ENCODE measurements at regions not wholly inside any gene's neighbourhood (a gene's known extent, or its start where the extent isn't known, plus 50 kb on each side); places are given as distances from the start of the nearest gene placed in this dataset.
"Not testable (repeated sequence)": the region's sequence is repeated elsewhere in the genome, so short reads cannot be mapped to it uniquely, and the experiment has no call there.

DNA sequence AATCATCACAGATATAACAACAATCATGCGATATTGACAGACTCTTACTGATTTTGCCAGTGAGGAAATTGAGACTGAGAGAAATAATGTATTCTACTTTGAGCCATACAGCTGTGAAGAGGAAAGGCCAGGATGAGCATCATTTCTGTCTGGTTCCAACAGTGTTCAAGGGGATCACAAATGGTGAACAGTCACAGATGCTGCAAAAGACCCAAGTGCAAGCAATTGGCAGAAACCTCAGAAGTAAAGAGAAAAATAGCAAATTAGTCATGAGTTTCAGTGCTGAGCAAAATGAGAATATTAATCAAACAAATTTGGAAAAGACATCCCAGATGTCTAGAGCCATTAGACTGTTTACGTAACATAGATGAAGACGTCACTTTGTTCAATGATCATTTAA is 114.1 kb downstream of the RAB38 start:
- H3K27ac ChIP-seq (ENCODE audit: low read length) = no peak overlapping the region
- H3K36me3 ChIP-seq (ENCODE audit: control insufficient read depth in 2 of 2, extremely low read depth in 1 of 2, insufficient read depth in 1 of 2, low read length in 1 of 2) = no peaks in the 10 kb centered on the region
- H3K4me3 ChIP-seq (ENCODE audit: control insufficient read depth in 1 of 2, extremely low read depth in 1 of 2, low read length in 1 of 2) = no peak overlapping the region
- H3K9me3 ChIP-seq = no peaks in the 10 kb centered on the region
- no peak for DNase-seq
- no peak for ATAC-seq (replicated peaks in 1 of 4)
- Mint-ChIP-seq H3K27me3 (peaks cover 4 to 9% of the 10 kb centered on the region in 2 donors), H3K4me3 (no peak overlapping the region), H3K36me3 (no peaks in the 10 kb centered on the region), H3K27ac (no peak overlapping the region), H3K4me1 (no peaks in the 10 kb centered on the region), H3K9me3 (no peaks in the 10 kb centered on the region)
- ChIA-PET POLR2A (no interaction called here), CTCF (no interaction called here)
- WGBS (ENCODE audit: insufficient coverage) = no CpG with 5 or more reads among the region's 3 CpGs
- no peaks in the 10 kb centered on the region for H3K4me1 ChIP-seq (ENCODE audit: control insufficient read depth in 1 of 2, extremely low read depth in 1 of 2, insufficient read depth in 2 of 2, low read length in 2 of 2)
- no peaks in the 10 kb centered on the region for H3K27me3 ChIP-seq (replicated peaks in 1 of 2; ENCODE audit: control insufficient read depth in 2 of 2, extremely low read depth in 1 of 2, insufficient read depth in 2 of 2, low read length in 1 of 2)

DNA sequence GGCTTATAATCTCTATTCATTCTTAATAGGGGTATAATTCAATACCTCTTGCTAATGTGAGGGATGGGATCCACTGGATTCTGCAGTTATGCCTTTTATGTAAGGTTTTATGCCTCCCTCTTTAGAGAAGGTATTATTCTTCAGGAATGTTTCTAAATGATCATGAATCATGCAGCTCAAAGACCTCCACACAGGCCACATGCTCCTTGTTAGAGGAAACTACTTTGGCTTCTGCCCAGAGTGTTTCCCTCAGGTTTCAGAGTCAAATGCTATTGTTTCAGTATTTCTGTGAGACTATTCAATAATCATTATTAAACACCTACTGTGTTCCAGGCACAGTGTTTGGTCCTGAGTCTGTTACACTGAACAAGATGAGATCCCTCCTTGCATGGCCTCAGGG is 115.9 kb downstream of the RAB38 start:
- no peaks in the 10 kb centered on the region for H3K4me1 ChIP-seq (ENCODE audit: control insufficient read depth in 1 of 2, extremely low read depth in 1 of 2, insufficient read depth in 2 of 2, low read length in 2 of 2)
- H3K27me3 ChIP-seq (replicated peaks in 1 of 2; ENCODE audit: control insufficient read depth in 2 of 2, extremely low read depth in 1 of 2, insufficient read depth in 2 of 2, low read length in 1 of 2) = no peaks in the 10 kb centered on the region
- CTCF ChIA-PET = interaction anchor here in 1 of 2 donors (1.3 kb wide), 1 partner anchor 43 kb away, joined by 4 read pairs; no protein-coding TSS in a partner anchor
- DNase-seq = no peak
- Mint-ChIP-seq H3K27me3 (peaks cover 2 to 9% of the 10 kb centered on the region in 2 donors), H3K4me3 (no peak overlapping the region), H3K4me1 (no peaks in the 10 kb centered on the region), H3K9me3 (no peaks in the 10 kb centered on the region), H3K36me3 (no peaks in the 10 kb centered on the region), H3K27ac (no peak overlapping the region)
- H3K27ac ChIP-seq (ENCODE audit: low read length) = no peak overlapping the region
- no peak overlapping the region for H3K4me3 ChIP-seq (ENCODE audit: control insufficient read depth in 1 of 2, extremely low read depth in 1 of 2, low read length in 1 of 2)
- H3K9me3 ChIP-seq = no peaks in the 10 kb centered on the region
- POLR2A ChIA-PET = no interaction called here
- no peak for ATAC-seq (replicated peaks in 1 of 4)
- H3K36me3 ChIP-seq (ENCODE audit: control insufficient read depth in 2 of 2, extremely low read depth in 1 of 2, insufficient read depth in 1 of 2, low read length in 1 of 2) = no peaks in the 10 kb centered on the region

- H3K4me3 ChIP-seq (ENCODE audit: control insufficient read depth in 1 of 2, extremely low read depth in 1 of 2, low read length in 1 of 2) = no peak overlapping the region
- H3K27me3 Mint-ChIP-seq = peaks cover 4 to 5% of the 10 kb centered on the region in 2 donors
- H3K27ac Mint-ChIP-seq = no peak overlapping the region
- 83% methylated on average over 1 of the region's 2 CpGs for WGBS (ENCODE audit: insufficient coverage)
- ATAC-seq (replicated peaks in 1 of 4) (no peak), DNase-seq (no peak)
- H3K4me3 Mint-ChIP-seq = no peak overlapping the region
- H3K9me3 ChIP-seq = no peaks in the 10 kb centered on the region
- no peaks in the 10 kb centered on the region for H3K36me3 ChIP-seq (ENCODE audit: control insufficient read depth in 2 of 2, extremely low read depth in 1 of 2, insufficient read depth in 1 of 2, low read length in 1 of 2)
- no peaks in the 10 kb centered on the region for H3K4me1 ChIP-seq (ENCODE audit: control insufficient read depth in 1 of 2, extremely low read depth in 1 of 2, insufficient read depth in 2 of 2, low read length in 2 of 2)
- POLR2A ChIA-PET = no interaction called here
- H3K27me3 ChIP-seq (replicated peaks in 1 of 2; ENCODE audit: control insufficient read depth in 2 of 2, extremely low read depth in 1 of 2, insufficient read depth in 2 of 2, low read length in 1 of 2) = no peaks in the 10 kb centered on the region
- CTCF ChIA-PET = no interaction called here
- no peaks in the 10 kb centered on the region for H3K9me3 Mint-ChIP-seq
- no peak overlapping the region for H3K27ac ChIP-seq (ENCODE audit: low read length)
- H3K4me1 Mint-ChIP-seq = no peaks in the 10 kb centered on the region
- no peaks in the 10 kb centered on the region for H3K36me3 Mint-ChIP-seq
Measured at GRCh38 chr11:88051396-88051795, 123.8 kb downstream of the RAB38 start.

GRCh38 chr11:88050247-88050646 is 125.0 kb downstream of the RAB38 start:
- DNase-seq (no peak), ATAC-seq (replicated peaks in 1 of 4) (no peak)
- Histone ChIP-seq H3K4me3 (ENCODE audit: control insufficient read depth in 1 of 2, extremely low read depth in 1 of 2, low read length in 1 of 2) (no peak overlapping the region), H3K27me3 (replicated peaks in 1 of 2; ENCODE audit: control insufficient read depth in 2 of 2, extremely low read depth in 1 of 2, insufficient read depth in 2 of 2, low read length in 1 of 2) (no peaks in the 10 kb centered on the region), H3K27ac (ENCODE audit: low read length) (no peak overlapping the region), H3K9me3 (no peaks in the 10 kb centered on the region), H3K4me1 (ENCODE audit: control insufficient read depth in 1 of 2, extremely low read depth in 1 of 2, insufficient read depth in 2 of 2, low read length in 2 of 2) (no peaks in the 10 kb centered on the region), H3K36me3 (ENCODE audit: control insufficient read depth in 2 of 2, extremely low read depth in 1 of 2, insufficient read depth in 1 of 2, low read length in 1 of 2) (no peaks in the 10 kb centered on the region)
- WGBS (ENCODE audit: insufficient coverage) = no CpG with 5 or more reads among the region's 2 CpGs
- Mint-ChIP-seq H3K4me3 (no peak overlapping the region), H3K36me3 (no peaks in the 10 kb centered on the region), H3K4me1 (no peaks in the 10 kb centered on the region), H3K9me3 (no peaks in the 10 kb centered on the region), H3K27me3 (peaks cover 3 to 4% of the 10 kb centered on the region in 2 donors), H3K27ac (no peak overlapping the region)
- CTCF ChIA-PET = no interaction called here
- POLR2A ChIA-PET = interaction anchor here in 1 of 2 donors (0.5 kb wide), 1 partner anchor 384 kb away, joined by 3 read pairs; no protein-coding TSS in a partner anchor

- ATAC-seq (replicated peaks in 1 of 4); H3K36me3 Mint-ChIP-seq; H3K4me1 Mint-ChIP-seq; H3K36me3 ChIP-seq (ENCODE audit: control insufficient read depth in 2 of 2, extremely low read depth in 1 of 2, insufficient read depth in 1 of 2, low read length in 1 of 2); H3K4me3 ChIP-seq (ENCODE audit: control insufficient read depth in 1 of 2, extremely low read depth in 1 of 2, low read length in 1 of 2); H3K27ac ChIP-seq (ENCODE audit: low read length); CTCF ChIA-PET; POLR2A ChIA-PET; H3K4me1 ChIP-seq (ENCODE audit: control insufficient read depth in 1 of 2, extremely low read depth in 1 of 2, insufficient read depth in 2 of 2, low read length in 2 of 2); H3K4me3 Mint-ChIP-seq; H3K27me3 ChIP-seq (replicated peaks in 1 of 2; ENCODE audit: control insufficient read depth in 2 of 2, extremely low read depth in 1 of 2, insufficient read depth in 2 of 2, low read length in 1 of 2); H3K9me3 ChIP-seq; H3K9me3 Mint-ChIP-seq; DNase-seq; H3K27ac Mint-ChIP-seq: not testable (repeated sequence)
- 92% methylated on average over 9 of the region's 11 CpGs for WGBS (ENCODE audit: insufficient coverage)
- peaks cover 22 to 28% of the 10 kb centered on the region in 2 donors for H3K27me3 Mint-ChIP-seq
Measured at GRCh38 chr11:88045288-88045687, 130.0 kb downstream of the RAB38 start.

GRCh38 chr11:88044658-88045057 is 130.6 kb downstream of the RAB38 start:
- H3K4me1 Mint-ChIP-seq; H3K27ac Mint-ChIP-seq; H3K9me3 ChIP-seq; POLR2A ChIA-PET; H3K36me3 ChIP-seq (ENCODE audit: control insufficient read depth in 2 of 2, extremely low read depth in 1 of 2, insufficient read depth in 1 of 2, low read length in 1 of 2); H3K4me1 ChIP-seq (ENCODE audit: control insufficient read depth in 1 of 2, extremely low read depth in 1 of 2, insufficient read depth in 2 of 2, low read length in 2 of 2); CTCF ChIA-PET; H3K9me3 Mint-ChIP-seq; ATAC-seq (replicated peaks in 1 of 4); H3K27me3 ChIP-seq (replicated peaks in 1 of 2; ENCODE audit: control insufficient read depth in 2 of 2, extremely low read depth in 1 of 2, insufficient read depth in 2 of 2, low read length in 1 of 2); H3K4me3 ChIP-seq (ENCODE audit: control insufficient read depth in 1 of 2, extremely low read depth in 1 of 2, low read length in 1 of 2); H3K4me3 Mint-ChIP-seq; H3K36me3 Mint-ChIP-seq; H3K27ac ChIP-seq (ENCODE audit: low read length); DNase-seq: not testable (repeated sequence)
- H3K27me3 Mint-ChIP-seq = peaks cover 24 to 31% of the 10 kb centered on the region in 2 donors
- 84% methylated on average over 5 of the region's 5 CpGs for WGBS (ENCODE audit: insufficient coverage)

GRCh38 chr11:88043149-88043548 is 132.1 kb downstream of the RAB38 start:
- ChIA-PET POLR2A (no interaction called here), CTCF (no interaction called here)
- Mint-ChIP-seq H3K4me3 (no peak overlapping the region), H3K9me3 (no peaks in the 10 kb centered on the region), H3K36me3 (no peaks in the 10 kb centered on the region), H3K27me3 (peaks cover 26 to 38% of the 10 kb centered on the region in 2 donors), H3K27ac (no peak overlapping the region), H3K4me1 (no peaks in the 10 kb centered on the region)
- DNase-seq (no peak), ATAC-seq (replicated peaks in 1 of 4) (no peak)
- Histone ChIP-seq H3K27ac (ENCODE audit: low read length) (no peak overlapping the region), H3K27me3 (replicated peaks in 1 of 2; ENCODE audit: control insufficient read depth in 2 of 2, extremely low read depth in 1 of 2, insufficient read depth in 2 of 2, low read length in 1 of 2) (peaks cover 0 to 6% of the 10 kb centered on the region in 2 experiments), H3K9me3 (no peaks in the 10 kb centered on the region), H3K4me3 (ENCODE audit: control insufficient read depth in 1 of 2, extremely low read depth in 1 of 2, low read length in 1 of 2) (no peak overlapping the region), H3K4me1 (ENCODE audit: control insufficient read depth in 1 of 2, extremely low read depth in 1 of 2, insufficient read depth in 2 of 2, low read length in 2 of 2) (no peaks in the 10 kb centered on the region), H3K36me3 (ENCODE audit: control insufficient read depth in 2 of 2, extremely low read depth in 1 of 2, insufficient read depth in 1 of 2, low read length in 1 of 2) (no peaks in the 10 kb centered on the region)
- 36% methylated on average over 2 of the region's 3 CpGs for WGBS (ENCODE audit: insufficient coverage)

All from T-cell (primary cell).